HG03139 (cell line): ENCODE measurements at regions not wholly inside any gene's neighbourhood (a gene's known extent, or its start where the extent isn't known, plus 50 kb on each side); places are given as distances from the start of the nearest gene placed in this dataset.
"Not testable (repeated sequence)": the region's sequence is repeated elsewhere in the genome, so short reads cannot be mapped to it uniquely, and the experiment has no call there.

Source experiments
- ATAC-seq: cut with Tn5 transposase; IDR thresholded peaks from one replicate; pipeline ENCODE4 v1.9.1; 2021; ENCODE audit not compliant: unreplicated experiment

GRCh38 chr13:105758918-105759860 is 776.3 kb downstream of the EFNB2 start:
- no peak for ATAC-seq

GRCh38 chr13:105740739-105741138 is 794.7 kb downstream of the EFNB2 start:
- ATAC-seq = no peak

- ATAC-seq = no peak
Observed at GRCh38 chr13:105737688-105738087, 797.8 kb downstream of the EFNB2 start.

GRCh38 chr13:105735281-105735680 is 800.2 kb downstream of the EFNB2 start:
- ATAC-seq = no peak

- no peak for ATAC-seq
Observed at GRCh38 chr13:105732806-105733529, 802.5 kb downstream of the EFNB2 start.

GRCh38 chr13:105725887-105726286 is 809.6 kb downstream of the EFNB2 start:
- ATAC-seq = no peak

GRCh38 chr13:105721016-105721415 is 814.4 kb downstream of the EFNB2 start:
- ATAC-seq = no peak

- no peak for ATAC-seq
Observed at GRCh38 chr13:105719859-105720258, 815.6 kb downstream of the EFNB2 start.

GRCh38 chr13:105709181-105709580 is 826.3 kb downstream of the EFNB2 start:
- ATAC-seq = no peak

GRCh38 chr13:105703843-105704242 is 831.6 kb downstream of the EFNB2 start:
- no peak for ATAC-seq

GRCh38 chr13:105702441-105702840 is 833.0 kb downstream of the EFNB2 start:
- ATAC-seq = no peak

- ATAC-seq = no peak
Observed at GRCh38 chr13:105692769-105693168, 842.7 kb downstream of the EFNB2 start.

- no peak for ATAC-seq
Observed at GRCh38 chr13:105684216-105684615, 851.2 kb downstream of the EFNB2 start.

GRCh38 chr13:105679838-105680237 is 855.6 kb downstream of the EFNB2 start:
- no peak for ATAC-seq

GRCh38 chr13:105678072-105678471 is 857.4 kb downstream of the EFNB2 start:
- no peak for ATAC-seq

GRCh38 chr13:105672881-105673280 is 862.6 kb downstream of the EFNB2 start:
- no peak for ATAC-seq

- ATAC-seq = not testable (repeated sequence)
Observed at GRCh38 chr13:105671131-105671530, 864.3 kb downstream of the EFNB2 start.

GRCh38 chr13:105670179-105670990 is 865.1 kb downstream of the EFNB2 start:
- ATAC-seq = no peak

- ATAC-seq = no peak
Observed at GRCh38 chr13:105665284-105665683, 870.2 kb downstream of the EFNB2 start.

GRCh38 chr13:105663182-105663581 is 872.3 kb downstream of the EFNB2 start:
- ATAC-seq = no peak

GRCh38 chr13:105660561-105660960 is 874.9 kb downstream of the EFNB2 start:
- no peak for ATAC-seq
